Adrenal gland (tissue), 5 donors: ENCODE measurements at regions not wholly inside any gene's neighbourhood (a gene's known extent, or its start where the extent isn't known, plus 50 kb on each side); places are given as distances from the start of the nearest gene placed in this dataset.

Source experiments
- CTCF ChIP-seq, 6 experiments: fragments of 450-650 bp in 4 of 6; fragments of 200-600 bp in 2 of 6; sonication (generic) in 1 of 6; IDR thresholded peaks; 1 replicate in 5 of 6; 2 replicates in 1 of 6; pipeline versions ENCODE4 v1.5.1 to v1.8.0; 2016 to 2021; ENCODE audit warnings: antibody characterized with exemption in 6 of 6, mild to moderate bottlenecking in 2 of 6, moderate library complexity in 1 of 6
- POLR2A ChIP-seq, 2 donors: fragments of 450-650 bp; IDR thresholded peaks; one replicate each; pipeline ENCODE4 v1.6.1; 2017; ENCODE audit warnings: antibody characterized with exemption in 2 of 2, mild to moderate bottlenecking in 2 of 2, moderate library complexity in 1 of 2
- donor health status: DM: no; HTN: no; CAD: no.

GRCh38 chr16:66116163-66117002 is 250.1 kb upstream of the CDH5 start:
- TF ChIP-seq POLR2A (IDR thresholded peaks at IDR 0.05) (no peak), CTCF (IDR thresholded peaks at IDR 0.05) (no peak)
